ENCODE measurements at regions not wholly inside any gene's neighbourhood (a gene's known extent, or its start where the extent isn't known, plus 50 kb on each side); places are given as distances from the start of the nearest gene placed in this dataset.

DNA sequence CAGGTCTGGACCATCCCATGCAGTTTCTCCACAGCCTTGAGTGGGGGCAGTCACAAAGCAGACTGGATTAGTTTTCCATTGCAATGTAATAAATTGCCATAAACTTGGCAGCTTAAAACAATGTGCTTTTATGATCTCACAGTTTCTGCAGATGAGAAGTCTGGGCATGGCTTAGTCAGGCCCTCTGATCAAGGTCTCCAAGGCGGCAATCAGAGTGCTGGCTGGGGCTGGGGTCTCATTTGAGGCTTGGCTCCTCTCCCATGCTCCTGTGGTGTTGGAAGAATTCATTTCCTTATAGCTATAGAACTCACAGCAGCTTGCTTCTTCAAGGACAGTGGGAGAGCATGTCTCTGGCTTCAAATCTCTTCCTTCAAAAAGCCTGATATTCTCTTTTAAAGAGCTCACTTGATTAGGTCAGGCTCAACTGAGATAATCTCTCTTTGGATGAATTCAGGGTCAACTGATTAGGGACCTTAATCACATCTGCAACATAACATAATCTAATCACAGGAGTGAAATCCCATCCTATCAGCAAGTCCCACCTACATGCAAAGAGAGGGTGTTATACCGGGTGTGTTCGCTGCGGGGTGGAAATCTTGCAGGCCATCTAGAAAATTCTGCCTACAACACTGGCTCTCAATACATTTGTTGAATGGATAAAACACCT, 77.4 kb upstream of the SULF2 start:
- H3K4me3 ChIP-seq (ENCODE audit: low read depth in 1 of 2, low read length in 2 of 2) = no peak overlapping the region
- peaks cover 0 to 2% of the 10 kb centered on the region in 2 donors for H3K4me1 ChIP-seq (ENCODE audit: control insufficient read depth in 1 of 2, insufficient read depth in 2 of 2, low read length in 2 of 2)
- H3K27ac ChIP-seq (ENCODE audit: low read length) = no peak overlapping the region
- H3K9me3 ChIP-seq (ENCODE audit: control insufficient read depth in 1 of 2, low read length in 2 of 2) = peaks cover 0 to 7% of the 10 kb centered on the region in 2 donors
- no peaks in the 10 kb centered on the region for H3K27me3 ChIP-seq (ENCODE audit: low read depth, low read length)
- no peaks in the 10 kb centered on the region for H3K36me3 ChIP-seq (ENCODE audit: control insufficient read depth in 1 of 2, insufficient read depth in 2 of 2, low read length in 2 of 2)

DNA sequence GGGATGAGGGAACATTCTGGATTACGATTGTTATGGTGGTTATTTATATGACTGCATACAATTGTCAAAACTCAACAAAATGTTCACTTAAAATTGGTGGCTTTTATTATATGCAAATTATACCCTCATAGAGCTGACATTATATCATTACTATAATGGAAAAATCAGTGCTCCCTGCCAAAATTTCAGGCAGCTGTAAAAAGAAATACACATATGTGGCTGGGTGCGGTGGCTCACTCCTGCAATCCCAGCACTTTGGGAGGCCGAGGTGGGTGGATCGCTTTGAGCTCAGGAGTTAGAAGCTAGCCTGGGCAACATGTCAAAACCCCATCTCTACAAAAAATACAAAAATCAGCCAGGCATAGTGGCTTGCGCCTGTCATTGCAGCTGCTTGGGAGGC, 75.8 kb upstream of the SULF2 start:
- Histone ChIP-seq H3K4me1 (ENCODE audit: control insufficient read depth in 1 of 2, insufficient read depth in 2 of 2, low read length in 2 of 2) (peaks cover 0 to 11% of the 10 kb centered on the region in 2 donors), H3K9me3 (ENCODE audit: control insufficient read depth in 1 of 2, low read length in 2 of 2) (peaks cover 0 to 7% of the 10 kb centered on the region in 2 donors), H3K27me3 (ENCODE audit: low read depth, low read length) (no peaks in the 10 kb centered on the region), H3K4me3 (ENCODE audit: low read depth in 1 of 2, low read length in 2 of 2) (no peak overlapping the region), H3K27ac (ENCODE audit: low read length) (no peak overlapping the region), H3K36me3 (ENCODE audit: control insufficient read depth in 1 of 2, insufficient read depth in 2 of 2, low read length in 2 of 2) (no peaks in the 10 kb centered on the region)

DNA sequence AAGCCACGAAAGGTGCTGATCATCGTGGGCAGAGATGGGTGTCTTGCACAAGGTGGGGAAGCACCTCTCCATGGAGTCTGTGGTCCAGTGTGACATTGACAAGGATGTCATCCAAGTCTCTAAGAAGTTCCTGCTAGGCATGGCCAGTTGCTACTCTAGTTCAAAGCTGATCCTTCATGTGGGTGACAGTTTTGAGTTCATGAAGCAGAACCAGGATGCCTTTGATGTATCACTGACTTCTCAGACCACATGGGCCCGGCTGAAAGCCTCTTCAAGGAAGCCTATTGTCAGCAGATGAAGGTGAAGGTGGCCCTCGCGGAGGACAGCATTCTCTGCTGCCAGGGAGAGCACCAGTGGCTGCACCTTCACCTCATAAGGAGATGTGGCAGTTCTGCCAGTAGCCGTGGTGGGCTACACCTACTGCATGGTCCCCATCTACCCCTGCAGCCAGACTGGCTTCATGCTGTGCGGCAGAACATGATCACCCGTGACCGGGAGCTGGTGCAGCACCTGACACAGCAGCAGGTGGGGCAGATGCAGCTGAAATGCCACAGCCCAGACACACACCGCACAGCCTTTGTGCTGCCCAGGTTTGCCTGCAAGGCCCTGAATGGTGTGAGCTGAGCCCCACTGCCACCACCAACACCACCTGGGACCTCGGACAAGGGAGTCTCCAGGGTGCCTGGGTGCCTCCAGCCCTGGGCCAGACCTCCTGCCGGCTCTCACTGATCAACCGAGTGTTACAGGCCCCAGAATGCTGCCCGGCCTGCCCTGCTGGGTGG, 75.0 kb upstream of the SULF2 start:
- Histone ChIP-seq H3K9me3 (ENCODE audit: control insufficient read depth in 1 of 2, low read length in 2 of 2) (peaks cover 0 to 7% of the 10 kb centered on the region in 2 donors), H3K27ac (ENCODE audit: low read length) (no peak overlapping the region), H3K27me3 (ENCODE audit: low read depth, low read length) (no peaks in the 10 kb centered on the region), H3K36me3 (ENCODE audit: control insufficient read depth in 1 of 2, insufficient read depth in 2 of 2, low read length in 2 of 2) (no peaks in the 10 kb centered on the region), H3K4me3 (ENCODE audit: low read depth in 1 of 2, low read length in 2 of 2) (no peak overlapping the region), H3K4me1 (ENCODE audit: control insufficient read depth in 1 of 2, insufficient read depth in 2 of 2, low read length in 2 of 2) (peaks cover 0 to 11% of the 10 kb centered on the region in 2 donors)

DNA sequence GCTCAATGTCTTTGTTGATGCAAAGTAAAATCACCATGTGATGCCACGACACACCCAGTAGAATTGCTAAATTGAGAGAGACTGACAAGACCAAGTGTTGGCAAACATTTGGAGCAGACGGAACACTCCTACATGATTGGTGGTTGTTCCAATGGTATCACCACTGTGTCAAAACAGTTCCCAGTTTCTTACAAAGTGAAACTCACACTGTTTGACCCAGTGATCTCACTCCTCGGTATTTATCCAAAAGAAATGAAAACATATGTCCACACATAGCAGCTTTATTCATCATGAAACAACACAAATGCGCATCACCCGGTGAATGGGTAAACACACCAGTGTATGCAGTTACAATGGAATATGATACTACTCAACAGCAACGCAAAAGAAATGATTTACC, 74.0 kb upstream of the SULF2 start:
- Histone ChIP-seq H3K4me3 (ENCODE audit: low read depth in 1 of 2, low read length in 2 of 2) (no peak overlapping the region), H3K4me1 (ENCODE audit: control insufficient read depth in 1 of 2, insufficient read depth in 2 of 2, low read length in 2 of 2) (peaks cover 0 to 11% of the 10 kb centered on the region in 2 donors), H3K27me3 (ENCODE audit: low read depth, low read length) (no peaks in the 10 kb centered on the region), H3K36me3 (ENCODE audit: control insufficient read depth in 1 of 2, insufficient read depth in 2 of 2, low read length in 2 of 2) (no peaks in the 10 kb centered on the region), H3K27ac (ENCODE audit: low read length) (no peak overlapping the region), H3K9me3 (ENCODE audit: control insufficient read depth in 1 of 2, low read length in 2 of 2) (peaks cover 0 to 7% of the 10 kb centered on the region in 2 donors)

DNA sequence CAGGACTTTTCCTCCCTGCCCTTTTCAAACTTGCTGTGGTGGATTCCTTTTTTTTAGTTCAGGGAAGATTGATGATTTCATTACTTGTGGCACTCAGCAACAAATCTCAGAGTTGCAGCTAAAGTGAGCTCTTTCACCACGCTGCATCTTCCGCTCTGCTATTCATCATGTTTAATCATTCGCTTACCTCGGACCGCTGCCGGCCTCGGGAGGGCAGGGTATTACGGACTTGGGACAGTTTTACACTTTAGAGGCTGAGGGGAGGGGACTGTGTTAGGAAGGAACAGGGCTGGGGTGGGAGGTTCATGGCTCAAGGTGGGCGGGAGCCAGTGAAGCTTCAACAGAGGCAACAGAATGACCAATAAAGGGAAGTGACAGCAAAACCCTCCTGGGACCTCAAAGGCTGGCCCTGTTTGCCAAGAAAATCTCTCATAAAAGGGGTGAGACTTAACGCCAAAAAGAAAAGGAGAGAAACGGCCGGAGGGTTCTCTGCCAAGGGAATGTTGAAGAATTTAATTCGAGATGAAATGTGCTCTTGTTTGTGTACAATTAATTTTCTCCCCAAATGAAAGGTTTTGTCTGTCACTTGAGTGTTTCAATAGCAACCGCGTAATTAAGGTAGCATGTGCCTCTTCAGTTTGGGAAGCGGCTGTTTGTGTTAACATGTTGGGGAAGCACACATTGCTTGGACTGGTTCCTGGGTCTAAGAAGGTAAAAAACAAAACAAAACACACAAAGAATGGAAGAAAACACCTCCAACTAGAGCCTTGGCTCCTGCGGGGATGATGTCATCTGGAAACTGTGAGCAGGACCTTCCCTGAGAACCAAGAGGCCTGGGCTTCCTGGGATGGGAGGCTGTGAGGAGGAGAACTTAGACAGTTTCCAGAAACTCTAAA, 72.5 kb upstream of the SULF2 start:
- Histone ChIP-seq H3K27ac (ENCODE audit: low read length) (peak overlapping the region; percentile 26), H3K27me3 (ENCODE audit: low read depth, low read length) (no peaks in the 10 kb centered on the region), H3K4me3 (ENCODE audit: low read depth in 1 of 2, low read length in 2 of 2) (no peak overlapping the region), H3K9me3 (ENCODE audit: control insufficient read depth in 1 of 2, low read length in 2 of 2) (peaks cover 0 to 4% of the 10 kb centered on the region in 2 donors), H3K36me3 (ENCODE audit: control insufficient read depth in 1 of 2, insufficient read depth in 2 of 2, low read length in 2 of 2) (no peaks in the 10 kb centered on the region), H3K4me1 (ENCODE audit: control insufficient read depth in 1 of 2, insufficient read depth in 2 of 2, low read length in 2 of 2) (peaks cover 0 to 11% of the 10 kb centered on the region in 2 donors)

DNA sequence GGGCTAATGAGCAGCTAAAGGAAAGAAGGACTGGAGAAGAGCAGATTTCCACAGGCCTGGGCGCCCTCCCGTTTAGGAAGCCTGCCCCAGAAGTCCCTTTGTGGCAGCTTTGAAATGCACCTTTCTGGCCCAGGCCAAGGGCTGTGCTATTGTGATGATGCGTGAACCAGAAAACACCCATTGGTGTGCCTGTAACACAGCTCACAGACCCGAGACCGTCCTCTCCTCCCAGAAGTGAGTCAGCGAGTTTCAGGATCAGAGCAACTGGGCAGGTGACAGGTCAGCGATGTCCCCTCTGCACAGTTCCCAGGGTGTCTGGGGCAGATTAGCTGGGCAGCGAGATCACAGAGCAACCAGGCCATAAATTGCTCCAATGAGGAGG, 71.9 kb upstream of the SULF2 start:
- Histone ChIP-seq H3K27me3 (ENCODE audit: low read depth, low read length) (no peaks in the 10 kb centered on the region), H3K9me3 (ENCODE audit: control insufficient read depth in 1 of 2, low read length in 2 of 2) (no peaks in the 10 kb centered on the region), H3K36me3 (ENCODE audit: control insufficient read depth in 1 of 2, insufficient read depth in 2 of 2, low read length in 2 of 2) (no peaks in the 10 kb centered on the region), H3K4me3 (ENCODE audit: low read depth in 1 of 2, low read length in 2 of 2) (no peak overlapping the region), H3K4me1 (ENCODE audit: control insufficient read depth in 1 of 2, insufficient read depth in 2 of 2, low read length in 2 of 2) (peaks cover 0 to 11% of the 10 kb centered on the region in 2 donors), H3K27ac (ENCODE audit: low read length) (peak overlapping the region; percentile 18)

DNA sequence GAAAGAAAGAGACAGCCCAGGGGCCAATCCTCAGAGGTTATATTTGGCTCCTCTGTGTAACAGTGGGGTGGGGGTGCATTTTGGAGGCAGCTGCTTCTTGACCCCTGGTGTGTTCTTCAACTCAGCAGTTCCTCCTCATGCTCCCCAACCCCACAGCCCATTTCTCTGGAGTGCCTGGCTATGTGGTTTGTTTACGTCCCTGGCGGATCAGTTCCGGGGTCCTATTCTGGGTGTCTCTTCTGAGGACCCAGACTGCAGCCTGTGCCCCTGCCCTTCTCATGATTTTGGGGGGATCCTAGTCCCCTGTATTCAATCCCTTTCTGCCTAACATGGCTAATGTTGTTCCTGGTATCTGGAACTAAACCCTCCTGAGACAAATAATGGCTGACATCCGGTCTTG, 70.5 kb upstream of the SULF2 start:
- Histone ChIP-seq H3K27ac (ENCODE audit: low read length) (no peak overlapping the region), H3K9me3 (ENCODE audit: control insufficient read depth in 1 of 2, low read length in 2 of 2) (no peaks in the 10 kb centered on the region), H3K36me3 (ENCODE audit: control insufficient read depth in 1 of 2, insufficient read depth in 2 of 2, low read length in 2 of 2) (no peaks in the 10 kb centered on the region), H3K4me1 (ENCODE audit: control insufficient read depth in 1 of 2, insufficient read depth in 2 of 2, low read length in 2 of 2) (peaks cover 0 to 11% of the 10 kb centered on the region in 2 donors), H3K4me3 (ENCODE audit: low read depth in 1 of 2, low read length in 2 of 2) (no peak overlapping the region), H3K27me3 (ENCODE audit: low read depth, low read length) (no peaks in the 10 kb centered on the region)

DNA sequence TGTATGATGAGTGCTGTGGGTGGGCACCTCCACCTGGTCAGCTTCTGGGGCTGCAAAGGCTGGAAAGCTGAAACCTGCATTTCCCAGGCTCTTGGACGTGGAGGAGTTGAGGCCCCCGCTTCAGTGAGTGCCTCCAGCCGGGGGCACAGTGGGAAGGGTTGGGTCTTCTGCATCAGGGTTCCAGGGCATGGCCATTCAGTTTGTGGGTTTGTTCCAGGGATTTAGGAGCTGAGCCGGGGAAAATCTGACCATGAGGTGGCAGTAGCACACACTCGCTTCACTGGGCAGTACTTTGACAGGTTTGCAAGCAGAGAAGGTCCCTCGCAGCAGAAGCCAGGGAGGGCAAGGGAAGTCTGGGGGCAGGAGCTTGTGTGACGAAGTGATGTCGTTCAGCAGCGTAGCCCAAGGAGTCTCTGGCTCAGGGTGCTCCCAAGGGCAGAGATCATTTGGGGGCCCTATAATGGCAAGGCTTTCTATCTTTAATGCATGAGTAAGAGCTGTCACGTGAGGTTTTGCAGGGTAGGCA, 69.5 kb upstream of the SULF2 start:
- no peaks in the 10 kb centered on the region for H3K9me3 ChIP-seq (ENCODE audit: control insufficient read depth in 1 of 2, low read length in 2 of 2)

DNA sequence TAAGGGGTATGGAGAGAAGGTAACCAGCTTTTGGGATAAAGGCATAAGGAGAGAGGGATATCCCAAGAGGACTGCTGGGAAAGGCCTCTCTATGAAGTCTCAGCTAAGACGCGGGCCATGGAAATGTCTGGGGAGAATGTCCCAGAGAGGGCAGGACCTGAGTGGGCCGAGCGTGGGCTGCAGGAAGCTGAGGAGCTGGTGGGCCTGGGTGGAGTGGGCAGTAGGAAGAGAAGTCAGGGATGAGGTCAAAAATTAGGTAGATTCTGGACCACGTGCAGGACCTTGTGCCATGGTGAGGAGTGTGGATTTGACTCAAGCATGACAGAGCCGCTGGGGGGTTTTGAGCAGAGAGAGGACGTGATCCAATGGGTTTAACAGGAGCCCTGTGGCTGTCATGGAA, 66.5 kb upstream of the SULF2 start:
- Histone ChIP-seq H3K27ac (ENCODE audit: low read length) (no peak overlapping the region), H3K9me3 (ENCODE audit: control insufficient read depth in 1 of 2, low read length in 2 of 2) (no peaks in the 10 kb centered on the region), H3K4me3 (ENCODE audit: low read depth in 1 of 2, low read length in 2 of 2) (no peak overlapping the region), H3K36me3 (ENCODE audit: control insufficient read depth in 1 of 2, insufficient read depth in 2 of 2, low read length in 2 of 2) (no peaks in the 10 kb centered on the region), H3K4me1 (ENCODE audit: control insufficient read depth in 1 of 2, insufficient read depth in 2 of 2, low read length in 2 of 2) (no peaks in the 10 kb centered on the region), H3K27me3 (ENCODE audit: low read depth, low read length) (no peaks in the 10 kb centered on the region)

More for the DNA sequence above, 69.5 kb upstream of the SULF2 start:
- peaks cover 0 to 11% of the 10 kb centered on the region in 2 donors for H3K4me1 ChIP-seq (ENCODE audit: control insufficient read depth in 1 of 2, insufficient read depth in 2 of 2, low read length in 2 of 2)
- no peaks in the 10 kb centered on the region for H3K36me3 ChIP-seq (ENCODE audit: control insufficient read depth in 1 of 2, insufficient read depth in 2 of 2, low read length in 2 of 2)
- H3K27me3 ChIP-seq (ENCODE audit: low read depth, low read length) = no peaks in the 10 kb centered on the region
- no peak overlapping the region for H3K27ac ChIP-seq (ENCODE audit: low read length)
- H3K4me3 ChIP-seq (ENCODE audit: low read depth in 1 of 2, low read length in 2 of 2) = no peak overlapping the region

DNA sequence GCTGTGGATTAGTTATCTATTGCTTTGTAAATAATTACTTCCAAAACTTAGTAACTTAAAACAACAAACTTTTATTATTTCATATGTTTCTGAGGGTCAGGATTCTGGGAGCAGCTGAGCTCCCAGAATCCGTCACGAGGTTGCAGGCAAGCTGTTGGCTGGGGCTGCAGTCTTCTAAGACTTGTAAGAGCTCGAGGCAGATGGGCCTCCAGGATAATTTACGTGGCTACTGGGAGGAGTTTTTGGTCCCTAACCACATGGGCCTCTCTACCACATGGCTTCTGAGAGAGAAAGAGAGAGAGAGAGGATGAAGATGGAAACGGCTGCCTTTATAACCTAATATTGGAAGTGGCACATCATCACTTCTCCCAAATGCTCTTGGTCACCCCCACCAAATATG, 64.9 kb upstream of the SULF2 start:
- Histone ChIP-seq H3K4me3 (ENCODE audit: low read depth in 1 of 2, low read length in 2 of 2) (no peak overlapping the region), H3K9me3 (ENCODE audit: control insufficient read depth in 1 of 2, low read length in 2 of 2) (no peaks in the 10 kb centered on the region), H3K4me1 (ENCODE audit: control insufficient read depth in 1 of 2, insufficient read depth in 2 of 2, low read length in 2 of 2) (no peaks in the 10 kb centered on the region), H3K36me3 (ENCODE audit: control insufficient read depth in 1 of 2, insufficient read depth in 2 of 2, low read length in 2 of 2) (no peaks in the 10 kb centered on the region), H3K27ac (ENCODE audit: low read length) (no peak overlapping the region), H3K27me3 (ENCODE audit: low read depth, low read length) (no peaks in the 10 kb centered on the region)

DNA sequence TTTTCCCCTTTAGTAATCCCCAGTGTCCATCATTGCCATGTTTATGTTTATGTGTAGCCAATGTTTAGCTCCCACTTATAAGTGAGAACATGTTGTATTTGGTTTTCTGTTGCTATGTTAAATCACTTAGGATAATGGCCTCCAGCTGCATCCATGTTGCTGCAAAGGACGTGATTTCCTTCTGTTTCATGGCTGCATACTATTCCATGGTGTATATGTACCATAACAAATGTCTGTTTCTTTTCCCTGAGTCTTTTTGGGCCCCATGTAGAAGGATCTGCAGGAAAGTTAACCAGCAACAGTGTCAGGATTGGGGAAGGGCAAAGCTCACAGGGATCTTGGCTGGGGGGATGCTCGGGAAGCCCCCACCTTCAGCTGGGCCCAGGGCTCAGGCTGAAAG, 64.3 kb upstream of the SULF2 start:
- Histone ChIP-seq H3K27me3 (ENCODE audit: low read depth, low read length) (no peaks in the 10 kb centered on the region), H3K4me3 (ENCODE audit: low read depth in 1 of 2, low read length in 2 of 2) (no peak overlapping the region)

More for the DNA sequence above, 64.3 kb upstream of the SULF2 start:
- Histone ChIP-seq H3K27ac (ENCODE audit: low read length) (no peak overlapping the region), H3K4me1 (ENCODE audit: control insufficient read depth in 1 of 2, insufficient read depth in 2 of 2, low read length in 2 of 2) (no peaks in the 10 kb centered on the region), H3K9me3 (ENCODE audit: control insufficient read depth in 1 of 2, low read length in 2 of 2) (no peaks in the 10 kb centered on the region), H3K36me3 (ENCODE audit: control insufficient read depth in 1 of 2, insufficient read depth in 2 of 2, low read length in 2 of 2) (no peaks in the 10 kb centered on the region)

All from muscle layer of duodenum (tissue), 2 donors.